HEK293 (cell line): ENCODE measurements at regions not wholly inside any gene's neighbourhood (a gene's known extent, or its start where the extent isn't known, plus 50 kb on each side); places are given as distances from the start of the nearest gene placed in this dataset.

ENCODE experiments used
- CTCF ChIA-PET: fragments of 350-600 bp; formaldehyde crosslinking; extraction: SDS; loops from one replicate; lab custom pipeline; 2021; ENCODE audit warnings: antibody characterized with exemption; lab: Yijun Ruan, JAX
- POLR2A ChIA-PET: fragments of 300-600 bp; formaldehyde crosslinking; extraction: SDS; loops from one replicate; lab custom pipeline; 2020; ENCODE audit warnings: antibody characterized with exemption, inconsistent platforms; lab: Yijun Ruan, JAX
- H3K27ac ChIP-seq: fragments of 200-500 bp; sonication (Bioruptor generic); 2 replicates; pipeline ENCODE4 v1.5.1; 2014; ENCODE audit warnings: low read depth, low read length, control low read depth, inconsistent platforms; ENCODE audit errors: extremely low read depth
- H3K36me3 ChIP-seq, 2 experiments: fragments of 200-500 bp in 1 of 2; sonication (Bioruptor generic) in 1 of 2; 1 replicate in 1 of 2; 2 replicates in 1 of 2; pipeline ENCODE4 v1.5.1; 2014 to 2017; ENCODE audit warnings: inconsistent platforms in 2 of 2, low read length in 2 of 2; ENCODE audit not compliant: control insufficient read depth in 2 of 2, insufficient read depth in 1 of 2
- H3K4me1 ChIP-seq: fragments of 200-500 bp; sonication (Bioruptor generic); 2 replicates; pipeline ENCODE4 v1.5.1; 2014; ENCODE audit warnings: mild to moderate bottlenecking, low read length, inconsistent platforms; ENCODE audit not compliant: control insufficient read depth, insufficient read depth
- H3K4me3 ChIP-seq: 2 replicates; pipeline ENCODE4 v1.5.1; 2011; ENCODE audit warnings: low read depth, mild to moderate bottlenecking, control low read depth, low read length, moderate library complexity
- H3K9me3 ChIP-seq: fragments of 200-500 bp; sonication (Bioruptor generic); 2 replicates; pipeline ENCODE4 v1.5.1; 2014; ENCODE audit warnings: low read depth, low read length, inconsistent platforms; ENCODE audit not compliant: control insufficient read depth, insufficient read depth
- GLIS2 ChIP-seq: fragments of 450-650 bp; formaldehyde crosslinking; IDR thresholded peaks from 2 replicates; pipeline ENCODE4 v1.5.1; 2016; ENCODE audit warnings: missing biosample characterization, missing genetic modification characterization
- KLF10 ChIP-seq: fragments of 450-650 bp; IDR thresholded peaks from 2 replicates; pipeline ENCODE4 v1.5.1; 2018; ENCODE audit warnings: missing biosample characterization, mild to moderate bottlenecking, missing genetic modification characterization
- OVOL3 ChIP-seq: fragments of 450-650 bp; formaldehyde crosslinking; IDR thresholded peaks from 2 replicates; pipeline ENCODE4 v1.5.1; 2016; ENCODE audit warnings: missing biosample characterization, missing genetic modification characterization
- SCRT2 ChIP-seq: fragments of 450-650 bp; formaldehyde crosslinking; IDR thresholded peaks from 2 replicates; pipeline ENCODE4 v1.5.1; 2016; ENCODE audit warnings: missing biosample characterization, missing genetic modification characterization
- SP2 ChIP-seq: fragments of 450-650 bp; formaldehyde crosslinking; IDR thresholded peaks from 2 replicates; pipeline ENCODE4 v1.5.1; 2016; ENCODE audit warnings: missing biosample characterization, missing genetic modification characterization
- ZBTB7A ChIP-seq: fragments of 450-650 bp; formaldehyde crosslinking; IDR thresholded peaks from 2 replicates; pipeline ENCODE4 v1.5.1; 2016; ENCODE audit warnings: low read depth, missing biosample characterization, missing genetic modification characterization
- ZEB2 ChIP-seq: fragments of 450-650 bp; formaldehyde crosslinking; IDR thresholded peaks from 2 replicates; pipeline ENCODE4 v1.5.1; 2016; ENCODE audit warnings: missing biosample characterization, missing genetic modification characterization
- ZFP69B ChIP-seq: fragments of 450-650 bp; formaldehyde crosslinking; IDR thresholded peaks from 2 replicates; pipeline ENCODE4 v1.5.1; 2016; ENCODE audit warnings: missing biosample characterization, missing genetic modification characterization
- ZNF302 ChIP-seq: fragments of 450-650 bp; formaldehyde crosslinking; IDR thresholded peaks from 2 replicates; pipeline ENCODE4 v1.5.1; 2016; ENCODE audit warnings: missing biosample characterization, missing genetic modification characterization, low read depth
- ZNF341 ChIP-seq: fragments of 450-650 bp; formaldehyde crosslinking; IDR thresholded peaks from 2 replicates; pipeline ENCODE4; 2016; ENCODE audit warnings: low read depth, missing biosample characterization, missing genetic modification characterization
- ZNF596 ChIP-seq: fragments of 450-650 bp; IDR thresholded peaks from 2 replicates; pipeline ENCODE4 v1.5.0; 2018; ENCODE audit warnings: missing biosample characterization, mild to moderate bottlenecking, missing genetic modification characterization, moderate library complexity
- ZNF830 ChIP-seq: fragments of 450-650 bp; IDR thresholded peaks from 2 replicates; pipeline ENCODE4 v1.5.0; 2018; ENCODE audit warnings: missing biosample characterization, missing genetic modification characterization, low read depth, mild to moderate bottlenecking, moderate library complexity
- ZNF837 ChIP-seq: fragments of 450-650 bp; formaldehyde crosslinking; IDR thresholded peaks from 2 replicates; pipeline ENCODE4 v1.5.1; 2016; ENCODE audit warnings: missing biosample characterization, missing genetic modification characterization
- TF ChIP-seq, protein P1 (sequence below): fragments of 450-650 bp; formaldehyde crosslinking; IDR thresholded peaks from 2 replicates; pipeline ENCODE4 v1.5.1; 2016; ENCODE audit warnings: missing biosample characterization, missing genetic modification characterization
- TF ChIP-seq, protein P2 (sequence below): fragments of 450-650 bp; formaldehyde crosslinking; IDR thresholded peaks from 2 replicates; pipeline ENCODE4 v1.5.1; 2016; ENCODE audit warnings: missing biosample characterization, missing genetic modification characterization
- TF ChIP-seq, protein P3 (sequence below): fragments of 450-650 bp; formaldehyde crosslinking; IDR thresholded peaks from 2 replicates; pipeline ENCODE4 v1.5.0; 2017; ENCODE audit warnings: missing biosample characterization, missing genetic modification characterization, borderline replicate concordance
- TF ChIP-seq, protein P4 (sequence below): fragments of 450-650 bp; formaldehyde crosslinking; IDR thresholded peaks from 2 replicates; pipeline ENCODE4 v1.5.1; 2016; ENCODE audit warnings: missing biosample characterization, missing genetic modification characterization

DNA sequence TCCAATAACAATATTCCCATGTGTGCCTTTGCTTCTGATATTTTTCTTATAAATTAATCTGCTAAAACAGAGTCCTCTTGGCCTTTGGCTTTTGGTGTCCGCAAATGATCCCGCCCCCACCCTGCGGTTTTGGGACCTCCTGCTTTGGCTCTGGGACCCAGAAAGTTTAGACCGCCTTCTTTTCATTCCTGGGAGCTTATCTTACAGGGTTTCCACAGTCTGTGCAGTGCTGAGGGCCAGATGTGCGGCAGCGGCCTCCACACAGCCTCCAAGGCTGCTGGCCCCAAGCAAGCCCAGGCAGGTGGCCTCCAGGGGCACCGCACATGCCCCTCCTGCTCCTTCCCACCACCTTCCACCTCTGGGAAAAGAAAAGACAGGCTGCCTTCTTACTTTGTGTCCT lies 191.5 kb downstream of the ERCC6L2 start:
- TF ChIP-seq SCRT2 (tag by site-specific recombination) (no peak), ZNF341 (no peak), ZEB2 (tag by site-specific recombination) (no peak), KLF10 (tag by site-specific recombination) (no peak), ZNF596 (tag by site-specific recombination) (no peak), ZFP69B (no peak), GLIS2 (tag by site-specific recombination) (no peak), SP2 (tag by site-specific recombination) (no peak), ZNF830 (tag by site-specific recombination) (no peak), ZBTB7A (tag by site-specific recombination) (no peak), OVOL3 (tag by site-specific recombination) (no peak), ZNF837 (tag by site-specific recombination) (no peak), ZNF302 (tag by site-specific recombination) (no peak)
- TF ChIP-seq, protein P1, sequence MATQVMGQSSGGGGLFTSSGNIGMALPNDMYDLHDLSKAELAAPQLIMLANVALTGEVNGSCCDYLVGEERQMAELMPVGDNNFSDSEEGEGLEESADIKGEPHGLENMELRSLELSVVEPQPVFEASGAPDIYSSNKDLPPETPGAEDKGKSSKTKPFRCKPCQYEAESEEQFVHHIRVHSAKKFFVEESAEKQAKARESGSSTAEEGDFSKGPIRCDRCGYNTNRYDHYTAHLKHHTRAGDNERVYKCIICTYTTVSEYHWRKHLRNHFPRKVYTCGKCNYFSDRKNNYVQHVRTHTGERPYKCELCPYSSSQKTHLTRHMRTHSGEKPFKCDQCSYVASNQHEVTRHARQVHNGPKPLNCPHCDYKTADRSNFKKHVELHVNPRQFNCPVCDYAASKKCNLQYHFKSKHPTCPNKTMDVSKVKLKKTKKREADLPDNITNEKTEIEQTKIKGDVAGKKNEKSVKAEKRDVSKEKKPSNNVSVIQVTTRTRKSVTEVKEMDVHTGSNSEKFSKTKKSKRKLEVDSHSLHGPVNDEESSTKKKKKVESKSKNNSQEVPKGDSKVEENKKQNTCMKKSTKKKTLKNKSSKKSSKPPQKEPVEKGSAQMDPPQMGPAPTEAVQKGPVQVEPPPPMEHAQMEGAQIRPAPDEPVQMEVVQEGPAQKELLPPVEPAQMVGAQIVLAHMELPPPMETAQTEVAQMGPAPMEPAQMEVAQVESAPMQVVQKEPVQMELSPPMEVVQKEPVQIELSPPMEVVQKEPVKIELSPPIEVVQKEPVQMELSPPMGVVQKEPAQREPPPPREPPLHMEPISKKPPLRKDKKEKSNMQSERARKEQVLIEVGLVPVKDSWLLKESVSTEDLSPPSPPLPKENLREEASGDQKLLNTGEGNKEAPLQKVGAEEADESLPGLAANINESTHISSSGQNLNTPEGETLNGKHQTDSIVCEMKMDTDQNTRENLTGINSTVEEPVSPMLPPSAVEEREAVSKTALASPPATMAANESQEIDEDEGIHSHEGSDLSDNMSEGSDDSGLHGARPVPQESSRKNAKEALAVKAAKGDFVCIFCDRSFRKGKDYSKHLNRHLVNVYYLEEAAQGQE (tag by site-specific recombination): no peak
- TF ChIP-seq, protein P2, sequence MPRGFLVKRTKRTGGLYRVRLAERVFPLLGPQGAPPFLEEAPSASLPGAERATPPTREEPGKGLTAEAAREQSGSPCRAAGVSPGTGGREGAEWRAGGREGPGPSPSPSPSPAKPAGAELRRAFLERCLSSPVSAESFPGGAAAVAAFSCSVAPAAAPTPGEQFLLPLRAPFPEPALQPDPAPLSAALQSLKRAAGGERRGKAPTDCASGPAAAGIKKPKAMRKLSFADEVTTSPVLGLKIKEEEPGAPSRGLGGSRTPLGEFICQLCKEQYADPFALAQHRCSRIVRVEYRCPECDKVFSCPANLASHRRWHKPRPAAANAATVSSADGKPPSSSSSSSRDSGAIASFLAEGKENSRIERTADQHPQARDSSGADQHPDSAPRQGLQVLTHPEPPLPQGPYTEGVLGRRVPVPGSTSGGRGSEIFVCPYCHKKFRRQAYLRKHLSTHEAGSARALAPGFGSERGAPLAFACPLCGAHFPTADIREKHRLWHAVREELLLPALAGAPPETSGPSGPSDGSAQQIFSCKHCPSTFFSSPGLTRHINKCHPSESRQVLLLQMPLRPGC (tag by site-specific recombination): no peak
- TF ChIP-seq, protein P3, sequence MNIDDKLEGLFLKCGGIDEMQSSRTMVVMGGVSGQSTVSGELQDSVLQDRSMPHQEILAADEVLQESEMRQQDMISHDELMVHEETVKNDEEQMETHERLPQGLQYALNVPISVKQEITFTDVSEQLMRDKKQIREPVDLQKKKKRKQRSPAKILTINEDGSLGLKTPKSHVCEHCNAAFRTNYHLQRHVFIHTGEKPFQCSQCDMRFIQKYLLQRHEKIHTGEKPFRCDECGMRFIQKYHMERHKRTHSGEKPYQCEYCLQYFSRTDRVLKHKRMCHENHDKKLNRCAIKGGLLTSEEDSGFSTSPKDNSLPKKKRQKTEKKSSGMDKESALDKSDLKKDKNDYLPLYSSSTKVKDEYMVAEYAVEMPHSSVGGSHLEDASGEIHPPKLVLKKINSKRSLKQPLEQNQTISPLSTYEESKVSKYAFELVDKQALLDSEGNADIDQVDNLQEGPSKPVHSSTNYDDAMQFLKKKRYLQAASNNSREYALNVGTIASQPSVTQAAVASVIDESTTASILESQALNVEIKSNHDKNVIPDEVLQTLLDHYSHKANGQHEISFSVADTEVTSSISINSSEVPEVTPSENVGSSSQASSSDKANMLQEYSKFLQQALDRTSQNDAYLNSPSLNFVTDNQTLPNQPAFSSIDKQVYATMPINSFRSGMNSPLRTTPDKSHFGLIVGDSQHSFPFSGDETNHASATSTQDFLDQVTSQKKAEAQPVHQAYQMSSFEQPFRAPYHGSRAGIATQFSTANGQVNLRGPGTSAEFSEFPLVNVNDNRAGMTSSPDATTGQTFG (tag by site-specific recombination): no peak
- TF ChIP-seq, protein P4, sequence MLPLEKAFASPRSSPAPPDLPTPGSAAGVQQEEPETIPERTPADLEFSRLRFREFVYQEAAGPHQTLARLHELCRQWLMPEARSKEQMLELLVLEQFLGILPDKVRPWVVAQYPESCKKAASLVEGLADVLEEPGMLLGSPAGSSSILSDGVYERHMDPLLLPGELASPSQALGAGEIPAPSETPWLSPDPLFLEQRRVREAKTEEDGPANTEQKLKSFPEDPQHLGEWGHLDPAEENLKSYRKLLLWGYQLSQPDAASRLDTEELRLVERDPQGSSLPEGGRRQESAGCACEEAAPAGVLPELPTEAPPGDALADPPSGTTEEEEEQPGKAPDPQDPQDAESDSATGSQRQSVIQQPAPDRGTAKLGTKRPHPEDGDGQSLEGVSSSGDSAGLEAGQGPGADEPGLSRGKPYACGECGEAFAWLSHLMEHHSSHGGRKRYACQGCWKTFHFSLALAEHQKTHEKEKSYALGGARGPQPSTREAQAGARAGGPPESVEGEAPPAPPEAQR: no peak
- Histone ChIP-seq H3K9me3 (no peaks in the 10 kb centered on the region), H3K4me1 (no peaks in the 10 kb centered on the region), H3K36me3 (no peaks in the 10 kb centered on the region), H3K4me3 (no peak overlapping the region), H3K27ac (no peak overlapping the region)
- CTCF ChIA-PET: no interaction called here
- POLR2A ChIA-PET: no interaction called here
